ENCODE measurements at regions not wholly inside any gene's neighbourhood (a gene's known extent, or its start where the extent isn't known, plus 50 kb on each side); places are given as distances from the start of the nearest gene placed in this dataset.

DNA sequence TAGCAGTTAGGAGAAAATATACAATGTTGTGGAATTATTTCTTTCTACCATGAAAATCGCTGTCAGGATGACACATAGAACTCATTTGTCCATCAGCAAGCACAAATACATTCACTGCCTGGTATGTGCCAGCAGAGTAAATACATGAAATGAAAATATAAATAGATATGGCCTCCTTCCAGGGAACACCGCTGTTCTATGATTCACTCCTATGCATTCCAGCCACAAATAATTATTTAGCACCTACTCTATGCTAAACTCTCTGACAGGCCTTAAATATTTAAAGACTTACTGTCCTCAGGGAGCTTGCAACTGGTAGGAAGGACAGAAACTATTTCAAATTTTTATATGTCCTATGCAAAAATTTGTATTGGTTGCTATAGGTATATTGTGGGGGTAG is 975.0 kb upstream of the NCAM2 start:
- TF ChIP-seq CBX1 (IDR thresholded peaks at IDR 0.05; ENCODE audit: low read depth) = no peak
- TF ChIP-seq, protein P1, sequence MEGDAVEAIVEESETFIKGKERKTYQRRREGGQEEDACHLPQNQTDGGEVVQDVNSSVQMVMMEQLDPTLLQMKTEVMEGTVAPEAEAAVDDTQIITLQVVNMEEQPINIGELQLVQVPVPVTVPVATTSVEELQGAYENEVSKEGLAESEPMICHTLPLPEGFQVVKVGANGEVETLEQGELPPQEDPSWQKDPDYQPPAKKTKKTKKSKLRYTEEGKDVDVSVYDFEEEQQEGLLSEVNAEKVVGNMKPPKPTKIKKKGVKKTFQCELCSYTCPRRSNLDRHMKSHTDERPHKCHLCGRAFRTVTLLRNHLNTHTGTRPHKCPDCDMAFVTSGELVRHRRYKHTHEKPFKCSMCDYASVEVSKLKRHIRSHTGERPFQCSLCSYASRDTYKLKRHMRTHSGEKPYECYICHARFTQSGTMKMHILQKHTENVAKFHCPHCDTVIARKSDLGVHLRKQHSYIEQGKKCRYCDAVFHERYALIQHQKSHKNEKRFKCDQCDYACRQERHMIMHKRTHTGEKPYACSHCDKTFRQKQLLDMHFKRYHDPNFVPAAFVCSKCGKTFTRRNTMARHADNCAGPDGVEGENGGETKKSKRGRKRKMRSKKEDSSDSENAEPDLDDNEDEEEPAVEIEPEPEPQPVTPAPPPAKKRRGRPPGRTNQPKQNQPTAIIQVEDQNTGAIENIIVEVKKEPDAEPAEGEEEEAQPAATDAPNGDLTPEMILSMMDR (IDR thresholded peaks at IDR 0.05 in 2 of 3, conservative IDR thresholded peaks at IDR 0.05 in 1 of 3; ENCODE audit: insufficient read depth in 2 of 3, low read depth in 1 of 3, low read length in 3 of 3) = no peak
- TF ChIP-seq SIX5 (IDR thresholded peaks at IDR 0.05; ENCODE audit: borderline replicate concordance in 1 of 2, insufficient read depth in 1 of 2, low read depth in 1 of 2, low read length in 2 of 2) = no peak
- no peak for TF ChIP-seq ARNT (IDR thresholded peaks at IDR 0.05)
- TF ChIP-seq ILK (tag; IDR thresholded peaks at IDR 0.05; ENCODE audit: borderline replicate concordance, low read depth) = no peak
- no peak for TF ChIP-seq HDGF (IDR thresholded peaks at IDR 0.05)
- TF ChIP-seq TARDBP (IDR thresholded peaks at IDR 0.05) = no peak
- TF ChIP-seq NCOR1 (IDR thresholded peaks at IDR 0.05) = no peak
- no peak for TF ChIP-seq JUND (IDR thresholded peaks at IDR 0.05; ENCODE audit: borderline replicate concordance, low read depth, low read length)
- TF ChIP-seq JUND (tag; IDR thresholded peaks at IDR 0.05; ENCODE audit: borderline replicate concordance, low read depth, low read length) = no peak

All from K562 (cell line).